Retinal pigment epithelial cell (primary cell): ENCODE measurements at regions not wholly inside any gene's neighbourhood (a gene's known extent, or its start where the extent isn't known, plus 50 kb on each side); places are given as distances from the start of the nearest gene placed in this dataset.

Experiments
- DNase-seq: peaks from one replicate; pipeline ENCODE4 v3.0.0-alpha.2; 2010; ENCODE audit warnings: low read depth
- H3K4me3 ChIP-seq: 2 replicates; pipeline ENCODE4 v1.5.1; 2011; ENCODE audit warnings: mild to moderate bottlenecking, low read length, control low read depth, moderate library complexity
- CTCF ChIP-seq: conservative IDR thresholded peaks from 2 replicates; pipeline ENCODE4 v1.5.1; 2011; ENCODE audit warnings: low read depth, low read length, control low read depth, inconsistent platforms

GRCh38 chr11:92801685-92802084 lies 167.8 kb upstream of the MTNR1B start:
- no peak for DNase-seq
- no peak overlapping the region for H3K4me3 ChIP-seq
- TF ChIP-seq CTCF = no peak

GRCh38 chr11:92802644-92803043 lies 166.8 kb upstream of the MTNR1B start:
- DNase-seq = no peak
- TF ChIP-seq CTCF = no peak
- no peak overlapping the region for H3K4me3 ChIP-seq

- no peak overlapping the region for H3K4me3 ChIP-seq
- no peak for TF ChIP-seq CTCF
- no peak for DNase-seq
Measured at GRCh38 chr11:92803391-92803790, 166.1 kb upstream of the MTNR1B start.

- no peak for TF ChIP-seq CTCF
- H3K4me3 ChIP-seq = no peak overlapping the region
- DNase-seq = no peak
Measured at GRCh38 chr11:92804388-92804966, 165.0 kb upstream of the MTNR1B start.

GRCh38 chr11:92808022-92808421 lies 161.4 kb upstream of the MTNR1B start:
- no peak overlapping the region for H3K4me3 ChIP-seq
- TF ChIP-seq CTCF = no peak
- DNase-seq = no peak

GRCh38 chr11:92810423-92811064 lies 158.9 kb upstream of the MTNR1B start:
- no peak overlapping the region for H3K4me3 ChIP-seq
- no peak for TF ChIP-seq CTCF
- DNase-seq = no peak

GRCh38 chr11:92811341-92811740 lies 158.1 kb upstream of the MTNR1B start:
- DNase-seq = peak; percentile 32
- no peak overlapping the region for H3K4me3 ChIP-seq

More at GRCh38 chr11:92811341-92811740, 158.1 kb upstream of the MTNR1B start:
- no peak for TF ChIP-seq CTCF
